HG02759 (cell line): ENCODE measurements at regions not wholly inside any gene's neighbourhood (a gene's known extent, or its start where the extent isn't known, plus 50 kb on each side); places are given as distances from the start of the nearest gene placed in this dataset.

Experiments used
- ATAC-seq: cut with Tn5 transposase; IDR thresholded peaks from one replicate; pipeline ENCODE4 v1.9.1; 2021; ENCODE audit warnings: mild to moderate bottlenecking, moderate library complexity; ENCODE audit not compliant: unreplicated experiment

DNA sequence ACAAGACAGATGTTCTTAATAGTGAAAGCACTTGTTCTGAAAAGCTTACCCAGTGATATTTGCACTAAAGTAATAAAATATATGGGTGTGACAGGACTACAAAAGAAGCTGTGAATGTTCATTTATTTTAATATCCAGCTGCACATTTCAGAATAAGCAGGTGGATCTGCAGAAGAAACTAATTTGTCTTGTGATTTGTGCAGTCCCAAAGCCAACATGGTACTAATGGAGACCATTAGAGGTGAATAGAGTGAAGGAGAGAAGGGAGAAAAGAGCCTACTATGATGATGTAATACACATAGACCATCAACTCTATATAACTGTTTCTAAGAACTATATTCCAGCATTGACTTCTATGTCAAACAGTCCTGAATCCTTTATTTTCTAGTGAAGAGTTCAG is 362.8 kb downstream of the ISL1 start:
- no peak for ATAC-seq

DNA sequence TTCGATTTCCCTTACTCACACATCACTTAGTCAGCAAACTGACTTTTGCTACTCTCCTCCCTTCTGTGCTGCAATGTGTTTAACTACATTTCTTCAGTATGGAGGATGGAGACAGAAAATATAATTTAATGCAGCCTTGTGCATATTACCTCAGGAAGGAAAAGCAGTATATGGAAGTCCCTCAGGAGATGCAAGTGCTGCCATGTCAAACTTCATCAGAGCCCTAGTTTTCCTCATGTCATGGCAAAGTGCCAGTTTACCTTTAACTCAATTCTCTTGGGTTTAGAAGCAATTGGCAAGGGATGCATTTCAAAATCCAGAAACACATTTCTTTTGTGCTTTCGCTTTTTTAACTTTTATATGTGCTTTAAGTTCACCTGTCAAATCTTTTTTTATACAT is 365.4 kb downstream of the ISL1 start:
- no peak for ATAC-seq
